ENCODE measurements at regions not wholly inside any gene's neighbourhood (a gene's known extent, or its start where the extent isn't known, plus 50 kb on each side); places are given as distances from the start of the nearest gene placed in this dataset.

DNA sequence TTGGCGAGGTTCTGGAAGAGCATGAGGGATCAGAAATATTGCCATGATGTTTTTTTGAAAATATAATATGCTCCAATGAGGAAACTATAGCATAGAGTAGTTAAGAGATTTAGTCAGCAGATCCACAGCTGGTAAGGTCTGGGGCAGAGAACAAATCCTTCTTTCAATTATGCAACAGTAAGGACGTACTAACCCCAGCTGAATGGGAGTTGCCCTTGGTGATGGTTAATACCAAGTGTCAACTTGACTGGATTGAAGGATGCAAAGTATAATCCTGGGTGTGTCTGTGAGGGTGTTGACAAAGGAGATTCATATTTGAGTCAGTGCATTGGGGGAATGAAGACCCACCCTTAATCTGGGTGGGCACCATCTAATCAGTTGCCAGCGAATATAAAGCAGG, 745.5 kb upstream of the NRSN1 start:
- no peaks in the 10 kb centered on the region for H3K36me3 ChIP-seq
- DNase-seq (ENCODE audit: extremely low spot score) = no peak
- no peak overlapping the region for H3K27ac ChIP-seq (replicated peaks in 1 of 4)
- H3K4me3 ChIP-seq = no peak overlapping the region
- 96% methylated on average over 3 of the region's 3 CpGs for WGBS
- peaks cover 5 to 13% (median 8%) of the 10 kb centered on the region in 4 donors for H3K4me1 ChIP-seq
- TF ChIP-seq POLR2AphosphoS5 (IDR thresholded peaks at IDR 0.05) (no peak), CTCF (IDR thresholded peaks at IDR 0.05) (no peak), POLR2A (IDR thresholded peaks at IDR 0.05; ENCODE audit: low read depth) (no peak), EP300 (IDR thresholded peaks at IDR 0.05) (no peak)
- intact Hi-C loops (cut with DNase I) = no loop called here
- no peaks in the 10 kb centered on the region for H3K27me3 ChIP-seq
- H3K9me3 ChIP-seq = no peaks in the 10 kb centered on the region

DNA sequence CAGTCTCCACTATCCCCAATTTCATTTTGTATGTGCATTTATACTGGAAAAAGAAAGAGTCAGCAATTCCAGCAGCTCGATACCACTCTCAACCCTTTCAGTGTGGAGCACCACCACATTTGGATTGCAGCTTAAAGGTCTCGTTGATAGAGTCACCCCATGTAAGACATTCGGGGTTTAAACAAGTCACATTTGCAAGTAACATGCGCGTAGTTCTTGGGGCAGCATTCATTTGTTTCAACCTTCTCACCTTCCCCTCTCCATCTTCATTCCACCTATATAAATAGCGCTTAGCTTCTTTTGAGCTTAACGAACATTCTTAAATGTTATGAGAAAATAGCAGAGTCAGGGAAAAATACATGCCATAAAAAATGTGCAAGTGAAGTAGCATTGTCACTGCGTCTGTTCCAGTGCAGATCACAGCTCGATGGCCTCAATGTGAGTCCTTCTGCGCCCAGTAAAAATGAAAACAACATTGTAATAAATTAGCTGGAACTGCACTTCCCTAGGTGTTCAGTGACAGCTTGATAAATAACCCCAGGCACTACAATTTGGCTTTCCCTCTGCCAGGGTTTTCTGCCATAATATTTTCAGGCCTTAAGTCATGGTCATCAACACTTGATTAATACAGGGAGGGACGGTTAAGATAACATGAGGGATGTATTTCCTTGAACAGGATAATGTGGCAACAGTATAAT, 737.8 kb upstream of the NRSN1 start:
- 91% methylated on average over 11 of the region's 11 CpGs for WGBS

DNA sequence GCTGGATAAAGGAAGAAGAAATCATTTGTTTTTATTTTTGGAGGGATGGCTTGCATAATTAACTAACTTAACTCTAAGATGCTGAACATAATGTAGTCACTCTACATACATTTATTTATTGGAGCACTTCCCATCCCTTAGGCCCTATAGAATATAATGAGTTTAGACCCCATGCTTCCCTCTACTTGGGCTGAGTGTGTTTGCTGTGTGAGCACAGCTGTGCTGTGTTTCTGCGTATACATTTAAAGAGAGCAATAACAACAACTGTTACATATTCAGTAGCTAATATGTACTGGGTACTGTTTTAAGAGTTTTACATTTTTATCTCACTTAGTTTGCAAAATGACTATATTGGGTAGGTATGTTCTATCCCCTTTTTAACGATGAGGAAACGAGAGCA, 736.6 kb upstream of the NRSN1 start:
- H3K4me3 ChIP-seq = no peak overlapping the region
- intact Hi-C loops (cut with DNase I) = no loop called here
- no peaks in the 10 kb centered on the region for H3K9me3 ChIP-seq
- no peak overlapping the region for H3K27ac ChIP-seq (replicated peaks in 1 of 4)
- no peak for DNase-seq (ENCODE audit: extremely low spot score)
- TF ChIP-seq EP300 (IDR thresholded peaks at IDR 0.05) (no peak), POLR2A (IDR thresholded peaks at IDR 0.05; ENCODE audit: low read depth) (no peak), POLR2AphosphoS5 (IDR thresholded peaks at IDR 0.05) (no peak)
- no peaks in the 10 kb centered on the region for H3K4me1 ChIP-seq
- no peaks in the 10 kb centered on the region for H3K27me3 ChIP-seq
- 91% methylated on average over 3 of the region's 3 CpGs for WGBS
- no peaks in the 10 kb centered on the region for H3K36me3 ChIP-seq

More for the DNA sequence above, 737.8 kb upstream of the NRSN1 start:
- Histone ChIP-seq H3K9me3 (no peaks in the 10 kb centered on the region), H3K27ac (replicated peaks in 1 of 4) (no peak overlapping the region), H3K4me1 (no peaks in the 10 kb centered on the region), H3K36me3 (no peaks in the 10 kb centered on the region), H3K27me3 (no peaks in the 10 kb centered on the region), H3K4me3 (no peak overlapping the region)
- no peak for TF ChIP-seq EP300 (IDR thresholded peaks at IDR 0.05)
- intact Hi-C loops (cut with DNase I) = no loop called here
- no peak for DNase-seq (ENCODE audit: extremely low spot score)

- WGBS = 98% methylated on average over 2 of the region's 2 CpGs
- TF ChIP-seq CTCF (IDR thresholded peaks at IDR 0.05) (no peak), POLR2AphosphoS5 (IDR thresholded peaks at IDR 0.05) (no peak), EP300 (IDR thresholded peaks at IDR 0.05) (no peak), POLR2A (IDR thresholded peaks at IDR 0.05; ENCODE audit: low read depth) (no peak)
- Histone ChIP-seq H3K36me3 (no peaks in the 10 kb centered on the region), H3K27me3 (no peaks in the 10 kb centered on the region), H3K4me3 (no peak overlapping the region), H3K4me1 (no peaks in the 10 kb centered on the region), H3K9me3 (no peaks in the 10 kb centered on the region), H3K27ac (replicated peaks in 1 of 4) (no peak overlapping the region)
- intact Hi-C loops (cut with DNase I) = no loop called here
- DNase-seq (ENCODE audit: extremely low spot score) = no peak
These were observed 735.8 kb upstream of the NRSN1 start for GRCh38 chr6:23390221-23390620.

DNA sequence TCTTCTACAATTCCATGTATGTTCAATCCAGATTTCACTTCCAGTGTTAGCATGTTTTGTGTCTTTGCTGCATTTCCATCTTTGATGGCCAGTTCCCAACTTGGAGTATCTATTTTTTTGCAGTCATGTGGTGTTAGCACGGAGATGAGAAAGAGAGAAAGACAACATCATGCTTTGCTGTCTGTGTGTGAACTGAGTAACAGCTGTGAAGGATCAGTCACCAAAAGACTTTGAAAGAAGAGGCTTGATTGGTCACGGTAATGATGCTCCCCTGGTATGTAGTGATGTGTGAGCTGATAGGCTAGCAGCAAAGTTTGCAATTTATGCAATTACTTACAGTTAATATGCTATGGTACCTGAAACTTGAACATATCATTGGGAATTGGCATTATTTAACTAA, 731.3 kb upstream of the NRSN1 start:
- DNase-seq (ENCODE audit: extremely low spot score) = no peak
- Histone ChIP-seq H3K27me3 (no peaks in the 10 kb centered on the region), H3K4me3 (no peak overlapping the region), H3K27ac (replicated peaks in 1 of 4) (no peak overlapping the region), H3K36me3 (no peaks in the 10 kb centered on the region), H3K9me3 (no peaks in the 10 kb centered on the region), H3K4me1 (no peaks in the 10 kb centered on the region)
- WGBS = 52% methylated on average over 2 of the region's 2 CpGs
- TF ChIP-seq EP300 (IDR thresholded peaks at IDR 0.05) (no peak), CTCF (IDR thresholded peaks at IDR 0.05) (no peak)
- intact Hi-C loops (cut with DNase I) = no loop called here

DNA sequence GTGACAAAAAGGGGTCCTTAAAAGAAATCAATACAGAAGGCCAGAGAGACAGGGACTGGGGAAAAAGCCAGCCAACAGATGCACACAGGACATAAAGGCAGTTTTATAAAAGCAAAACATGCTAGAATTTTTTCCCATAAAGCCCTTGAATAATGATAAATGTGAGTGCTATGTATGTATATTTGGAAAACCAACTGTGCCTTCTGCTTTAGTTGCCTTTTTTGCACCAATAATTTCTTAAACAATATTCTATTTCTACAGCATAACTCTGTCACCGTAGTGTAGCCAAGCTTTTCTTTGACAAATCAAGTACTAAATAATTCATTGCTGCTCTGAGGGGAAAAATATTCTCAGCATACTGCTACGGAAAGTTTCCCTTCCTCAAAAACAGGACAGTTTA, 730.6 kb upstream of the NRSN1 start:
- Histone ChIP-seq H3K4me3 (no peak overlapping the region), H3K27me3 (no peaks in the 10 kb centered on the region)

More for the DNA sequence above, 730.6 kb upstream of the NRSN1 start:
- Histone ChIP-seq H3K27ac (replicated peaks in 1 of 4) (no peak overlapping the region), H3K36me3 (no peaks in the 10 kb centered on the region), H3K4me1 (no peaks in the 10 kb centered on the region), H3K9me3 (no peaks in the 10 kb centered on the region)
- DNase-seq (ENCODE audit: extremely low spot score) = no peak
- 82% methylated on average over 2 of the region's 2 CpGs for WGBS
- TF ChIP-seq EP300 (IDR thresholded peaks at IDR 0.05) (no peak), POLR2AphosphoS5 (IDR thresholded peaks at IDR 0.05) (no peak), POLR2A (IDR thresholded peaks at IDR 0.05; ENCODE audit: low read depth) (no peak), CTCF (IDR thresholded peaks at IDR 0.05) (no peak)
- intact Hi-C loops (cut with DNase I) = no loop called here

All from esophagus muscularis mucosa (tissue), 4 donors.